ENCODE measurements at regions not wholly inside any gene's neighbourhood (a gene's known extent, or its start where the extent isn't known, plus 50 kb on each side); places are given as distances from the start of the nearest gene placed in this dataset.

DNA sequence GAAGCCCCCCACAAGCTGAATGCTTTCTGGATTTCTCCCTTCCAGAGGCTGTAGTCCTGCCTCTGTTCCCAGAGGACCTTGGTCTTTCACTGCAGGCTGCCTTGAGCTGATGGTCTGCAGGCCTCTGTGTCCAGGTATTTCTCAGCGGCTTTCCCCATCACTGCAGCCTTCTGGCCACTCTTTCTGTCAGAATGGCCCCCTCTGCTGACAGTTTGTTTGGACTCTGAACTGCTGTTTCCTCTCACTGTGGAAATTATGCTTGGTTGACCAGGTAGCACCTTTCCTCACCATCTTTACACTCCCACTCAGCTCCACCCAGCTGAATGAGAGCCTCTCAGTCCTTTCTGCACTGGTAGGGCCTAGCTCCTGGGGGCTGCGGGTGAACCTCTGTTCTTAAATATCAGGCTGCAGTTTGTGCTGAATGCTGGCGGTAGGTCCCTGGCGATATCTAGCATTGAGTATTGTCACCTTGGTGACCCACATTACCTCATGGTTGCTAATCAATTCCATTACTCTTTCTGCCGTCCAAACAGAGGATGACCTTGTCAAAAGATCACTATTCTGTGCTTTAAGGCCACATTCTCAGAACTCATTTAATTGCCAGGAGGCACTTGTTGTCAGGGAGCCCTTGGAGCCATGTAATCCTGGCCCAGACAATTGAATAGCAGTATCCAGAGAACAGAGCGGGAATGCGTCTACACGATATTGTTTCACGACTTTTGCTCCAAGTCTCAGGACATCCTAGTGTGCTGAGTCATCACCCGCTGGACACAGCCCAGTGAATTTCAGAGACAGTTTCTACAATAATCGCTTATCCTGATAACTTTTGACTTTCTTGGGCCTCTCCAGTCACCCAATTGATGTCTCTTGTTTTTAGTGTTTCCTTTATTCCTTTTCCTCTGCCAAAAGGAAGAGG is 230.2 kb downstream of the TENT4A start:
- TF ChIP-seq, protein P1, sequence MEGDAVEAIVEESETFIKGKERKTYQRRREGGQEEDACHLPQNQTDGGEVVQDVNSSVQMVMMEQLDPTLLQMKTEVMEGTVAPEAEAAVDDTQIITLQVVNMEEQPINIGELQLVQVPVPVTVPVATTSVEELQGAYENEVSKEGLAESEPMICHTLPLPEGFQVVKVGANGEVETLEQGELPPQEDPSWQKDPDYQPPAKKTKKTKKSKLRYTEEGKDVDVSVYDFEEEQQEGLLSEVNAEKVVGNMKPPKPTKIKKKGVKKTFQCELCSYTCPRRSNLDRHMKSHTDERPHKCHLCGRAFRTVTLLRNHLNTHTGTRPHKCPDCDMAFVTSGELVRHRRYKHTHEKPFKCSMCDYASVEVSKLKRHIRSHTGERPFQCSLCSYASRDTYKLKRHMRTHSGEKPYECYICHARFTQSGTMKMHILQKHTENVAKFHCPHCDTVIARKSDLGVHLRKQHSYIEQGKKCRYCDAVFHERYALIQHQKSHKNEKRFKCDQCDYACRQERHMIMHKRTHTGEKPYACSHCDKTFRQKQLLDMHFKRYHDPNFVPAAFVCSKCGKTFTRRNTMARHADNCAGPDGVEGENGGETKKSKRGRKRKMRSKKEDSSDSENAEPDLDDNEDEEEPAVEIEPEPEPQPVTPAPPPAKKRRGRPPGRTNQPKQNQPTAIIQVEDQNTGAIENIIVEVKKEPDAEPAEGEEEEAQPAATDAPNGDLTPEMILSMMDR (IDR thresholded peaks at IDR 0.05): no peak
- TF ChIP-seq POLR2AphosphoS5 (IDR thresholded peaks at IDR 0.05; ENCODE audit: low read depth, low read length) (no peak), SIN3A (IDR thresholded peaks at IDR 0.05; ENCODE audit: borderline replicate concordance, insufficient read depth, low read depth, low read length) (no peak)
- TF ChIP-seq, protein P2, sequence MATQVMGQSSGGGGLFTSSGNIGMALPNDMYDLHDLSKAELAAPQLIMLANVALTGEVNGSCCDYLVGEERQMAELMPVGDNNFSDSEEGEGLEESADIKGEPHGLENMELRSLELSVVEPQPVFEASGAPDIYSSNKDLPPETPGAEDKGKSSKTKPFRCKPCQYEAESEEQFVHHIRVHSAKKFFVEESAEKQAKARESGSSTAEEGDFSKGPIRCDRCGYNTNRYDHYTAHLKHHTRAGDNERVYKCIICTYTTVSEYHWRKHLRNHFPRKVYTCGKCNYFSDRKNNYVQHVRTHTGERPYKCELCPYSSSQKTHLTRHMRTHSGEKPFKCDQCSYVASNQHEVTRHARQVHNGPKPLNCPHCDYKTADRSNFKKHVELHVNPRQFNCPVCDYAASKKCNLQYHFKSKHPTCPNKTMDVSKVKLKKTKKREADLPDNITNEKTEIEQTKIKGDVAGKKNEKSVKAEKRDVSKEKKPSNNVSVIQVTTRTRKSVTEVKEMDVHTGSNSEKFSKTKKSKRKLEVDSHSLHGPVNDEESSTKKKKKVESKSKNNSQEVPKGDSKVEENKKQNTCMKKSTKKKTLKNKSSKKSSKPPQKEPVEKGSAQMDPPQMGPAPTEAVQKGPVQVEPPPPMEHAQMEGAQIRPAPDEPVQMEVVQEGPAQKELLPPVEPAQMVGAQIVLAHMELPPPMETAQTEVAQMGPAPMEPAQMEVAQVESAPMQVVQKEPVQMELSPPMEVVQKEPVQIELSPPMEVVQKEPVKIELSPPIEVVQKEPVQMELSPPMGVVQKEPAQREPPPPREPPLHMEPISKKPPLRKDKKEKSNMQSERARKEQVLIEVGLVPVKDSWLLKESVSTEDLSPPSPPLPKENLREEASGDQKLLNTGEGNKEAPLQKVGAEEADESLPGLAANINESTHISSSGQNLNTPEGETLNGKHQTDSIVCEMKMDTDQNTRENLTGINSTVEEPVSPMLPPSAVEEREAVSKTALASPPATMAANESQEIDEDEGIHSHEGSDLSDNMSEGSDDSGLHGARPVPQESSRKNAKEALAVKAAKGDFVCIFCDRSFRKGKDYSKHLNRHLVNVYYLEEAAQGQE (IDR thresholded peaks at IDR 0.05; ENCODE audit: insufficient read depth in 1 of 2, low read depth in 2 of 2, low read length in 1 of 2): no peak

Measured in Panc1 (cell line).